ENCODE measurements at regions not wholly inside any gene's neighbourhood (a gene's known extent, or its start where the extent isn't known, plus 50 kb on each side); places are given as distances from the start of the nearest gene placed in this dataset.
"Not testable (repeated sequence)": the region's sequence is repeated elsewhere in the genome, so short reads cannot be mapped to it uniquely, and the experiment has no call there.

- no peak for DNase-seq
Measured at GRCh38 chr12:131533139-131533538, 177.8 kb upstream of the SFSWAP start.

- DNase-seq: no peak
Measured at GRCh38 chr12:131535779-131536178, 175.1 kb upstream of the SFSWAP start.

GRCh38 chr12:131536337-131536736 lies 174.6 kb upstream of the SFSWAP start:
- DNase-seq: no peak

- DNase-seq: no peak
Measured at GRCh38 chr12:131536766-131537165, 174.1 kb upstream of the SFSWAP start.

GRCh38 chr12:131537267-131537958 lies 173.5 kb upstream of the SFSWAP start:
- no peak for DNase-seq

- DNase-seq: no peak
Measured at GRCh38 chr12:131539381-131539780, 171.5 kb upstream of the SFSWAP start.

GRCh38 chr12:131540138-131540623 lies 170.7 kb upstream of the SFSWAP start:
- DNase-seq: no peak

- DNase-seq: not testable (repeated sequence)
Measured at GRCh38 chr12:131541512-131541911, 169.4 kb upstream of the SFSWAP start.

- DNase-seq: no peak
Measured at GRCh38 chr12:131542351-131542750, 168.5 kb upstream of the SFSWAP start.

GRCh38 chr12:131543040-131543439 lies 167.8 kb upstream of the SFSWAP start:
- no peak for DNase-seq

GRCh38 chr12:131547555-131547954 lies 163.3 kb upstream of the SFSWAP start:
- no peak for DNase-seq

GRCh38 chr12:131550121-131550520 lies 160.8 kb upstream of the SFSWAP start:
- DNase-seq: no peak

GRCh38 chr12:131551675-131552491 lies 159.0 kb upstream of the SFSWAP start:
- DNase-seq: no peak

GRCh38 chr12:131552492-131552863 lies 158.4 kb upstream of the SFSWAP start:
- no peak for DNase-seq

GRCh38 chr12:131553096-131553777 lies 157.7 kb upstream of the SFSWAP start:
- no peak for DNase-seq

- DNase-seq: no peak
Measured at GRCh38 chr12:131555197-131555846, 155.6 kb upstream of the SFSWAP start.

GRCh38 chr12:131555866-131556265 lies 155.0 kb upstream of the SFSWAP start:
- DNase-seq: no peak

- no peak for DNase-seq
Measured at GRCh38 chr12:131557078-131557709, 153.7 kb upstream of the SFSWAP start.

- no peak for DNase-seq
Measured at GRCh38 chr12:131559517-131560516, 151.1 kb upstream of the SFSWAP start.

GRCh38 chr12:131561051-131561450 lies 149.8 kb upstream of the SFSWAP start:
- no peak for DNase-seq

Measured in NCI-H1092 (cell line).